ENCODE measurements at regions not wholly inside any gene's neighbourhood (a gene's known extent, or its start where the extent isn't known, plus 50 kb on each side); places are given as distances from the start of the nearest gene placed in this dataset.

DNA sequence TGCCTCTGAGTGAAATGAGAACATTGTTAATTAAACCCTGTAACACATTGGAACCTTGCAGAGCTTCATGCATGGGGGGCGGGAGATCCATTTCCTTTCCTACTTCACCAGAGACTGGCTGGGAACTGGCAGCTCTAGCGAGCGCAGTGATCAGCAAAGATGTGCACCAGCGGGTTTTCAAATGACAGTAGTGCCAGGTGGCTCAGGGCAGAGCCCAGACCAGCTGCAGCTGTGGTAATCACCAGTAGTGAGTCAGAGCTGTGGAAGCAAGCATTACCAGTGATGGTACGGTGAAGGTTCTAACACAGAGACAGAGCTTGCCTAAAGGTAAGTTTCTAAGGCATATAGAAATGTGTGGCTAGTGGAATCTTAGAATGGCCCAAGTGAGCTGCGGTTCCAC is 1009.7 kb upstream of the CELF2 start:
- Mint-ChIP-seq H3K27me3 (peaks cover 3% of the 10 kb centered on the region), H3K4me3 (no peak overlapping the region), H3K4me1 (ENCODE audit: low read depth) (no peaks in the 10 kb centered on the region), H3K27ac (no peak overlapping the region), H3K9me3 (no peaks in the 10 kb centered on the region), H3K36me3 (ENCODE audit: low read depth) (no peaks in the 10 kb centered on the region)
- TF ChIP-seq, protein P1, sequence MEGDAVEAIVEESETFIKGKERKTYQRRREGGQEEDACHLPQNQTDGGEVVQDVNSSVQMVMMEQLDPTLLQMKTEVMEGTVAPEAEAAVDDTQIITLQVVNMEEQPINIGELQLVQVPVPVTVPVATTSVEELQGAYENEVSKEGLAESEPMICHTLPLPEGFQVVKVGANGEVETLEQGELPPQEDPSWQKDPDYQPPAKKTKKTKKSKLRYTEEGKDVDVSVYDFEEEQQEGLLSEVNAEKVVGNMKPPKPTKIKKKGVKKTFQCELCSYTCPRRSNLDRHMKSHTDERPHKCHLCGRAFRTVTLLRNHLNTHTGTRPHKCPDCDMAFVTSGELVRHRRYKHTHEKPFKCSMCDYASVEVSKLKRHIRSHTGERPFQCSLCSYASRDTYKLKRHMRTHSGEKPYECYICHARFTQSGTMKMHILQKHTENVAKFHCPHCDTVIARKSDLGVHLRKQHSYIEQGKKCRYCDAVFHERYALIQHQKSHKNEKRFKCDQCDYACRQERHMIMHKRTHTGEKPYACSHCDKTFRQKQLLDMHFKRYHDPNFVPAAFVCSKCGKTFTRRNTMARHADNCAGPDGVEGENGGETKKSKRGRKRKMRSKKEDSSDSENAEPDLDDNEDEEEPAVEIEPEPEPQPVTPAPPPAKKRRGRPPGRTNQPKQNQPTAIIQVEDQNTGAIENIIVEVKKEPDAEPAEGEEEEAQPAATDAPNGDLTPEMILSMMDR (IDR thresholded peaks at IDR 0.05), result no peak
- DNase-seq (no peak), ATAC-seq (no peak)
- ChIA-PET CTCF (no interaction called here), POLR2A (no interaction called here)
- intact Hi-C loops (cut with micrococcal nuclease), result no loop called here

GRCh38 chr10:10010397-10010796 is 1007.3 kb upstream of the CELF2 start:
- Mint-ChIP-seq H3K9me3 (no peaks in the 10 kb centered on the region), H3K4me1 (ENCODE audit: low read depth) (no peaks in the 10 kb centered on the region), H3K27ac (no peak overlapping the region), H3K4me3 (no peak overlapping the region), H3K27me3 (peaks cover 3% of the 10 kb centered on the region), H3K36me3 (ENCODE audit: low read depth) (no peaks in the 10 kb centered on the region)
- TF ChIP-seq, protein P1 (IDR thresholded peaks at IDR 0.05), result no peak
- CTCF ChIA-PET, result no interaction called here
- POLR2A ChIA-PET, result no interaction called here
- DNase-seq, result no peak
- no peak for ATAC-seq
- intact Hi-C loops (cut with micrococcal nuclease), result no loop called here

DNA sequence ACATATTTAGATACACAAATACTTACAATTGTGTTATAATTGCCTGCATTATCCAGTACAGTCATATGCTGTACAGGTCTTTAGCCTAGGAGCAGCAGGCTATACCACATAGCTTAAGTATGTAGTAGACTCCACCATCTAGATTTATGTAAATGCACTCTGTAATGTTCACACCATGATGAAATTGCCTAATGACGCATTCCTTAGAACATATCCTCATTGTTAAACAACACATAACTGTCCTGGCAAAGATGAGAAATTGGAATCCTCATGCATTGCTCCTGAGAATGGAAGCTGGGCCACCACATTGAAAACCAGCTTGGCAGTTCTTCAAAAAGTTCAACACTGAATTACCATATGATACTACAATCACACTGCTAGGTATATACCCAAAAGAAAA is 1002.8 kb upstream of the CELF2 start:
- POLR2A ChIA-PET, result no interaction called here
- CTCF ChIA-PET, result no interaction called here
- ATAC-seq, result no peak
- peaks cover 2% of the 10 kb centered on the region for H3K9me3 Mint-ChIP-seq
- H3K36me3 Mint-ChIP-seq (ENCODE audit: low read depth), result no peaks in the 10 kb centered on the region
- no peaks in the 10 kb centered on the region for H3K4me1 Mint-ChIP-seq (ENCODE audit: low read depth)
- H3K27ac Mint-ChIP-seq, result no peak overlapping the region
- TF ChIP-seq, protein P1 (IDR thresholded peaks at IDR 0.05), result no peak
- intact Hi-C loops (cut with micrococcal nuclease), result no loop called here
- no peak for DNase-seq
- H3K4me3 Mint-ChIP-seq, result no peak overlapping the region
- H3K27me3 Mint-ChIP-seq, result peaks cover 2% of the 10 kb centered on the region

GRCh38 chr10:10017716-10018115 is 1000.0 kb upstream of the CELF2 start:
- Mint-ChIP-seq H3K9me3 (peaks cover 2% of the 10 kb centered on the region), H3K4me3 (no peak overlapping the region), H3K27me3 (peaks cover 2% of the 10 kb centered on the region), H3K4me1 (ENCODE audit: low read depth) (no peaks in the 10 kb centered on the region), H3K27ac (no peak overlapping the region), H3K36me3 (ENCODE audit: low read depth) (no peaks in the 10 kb centered on the region)
- POLR2A ChIA-PET, result no interaction called here
- CTCF ChIA-PET, result no interaction called here
- no peak for DNase-seq
- ATAC-seq, result no peak
- TF ChIP-seq, protein P1 (IDR thresholded peaks at IDR 0.05), result no peak
- intact Hi-C loops (cut with micrococcal nuclease), result no loop called here

- TF ChIP-seq, protein P1 (IDR thresholded peaks at IDR 0.05), result no peak
- Mint-ChIP-seq H3K27ac (no peak overlapping the region), H3K27me3 (peaks cover 2% of the 10 kb centered on the region), H3K36me3 (ENCODE audit: low read depth) (no peaks in the 10 kb centered on the region), H3K9me3 (peaks cover 8% of the 10 kb centered on the region), H3K4me1 (ENCODE audit: low read depth) (no peaks in the 10 kb centered on the region), H3K4me3 (no peak overlapping the region)
- DNase-seq (no peak), ATAC-seq (no peak)
- CTCF ChIA-PET, result no interaction called here
- POLR2A ChIA-PET, result no interaction called here
- intact Hi-C loops (cut with micrococcal nuclease), result no loop called here
Observed at GRCh38 chr10:10020945-10021344, 996.7 kb upstream of the CELF2 start.

Measured in activated CD8-positive, alpha-beta T cell treated with anti-CD3 and anti-CD28 coated beads for 36 hours (primary cell).